Esophagus muscularis mucosa (tissue), 4 donors: ENCODE measurements at regions not wholly inside any gene's neighbourhood (a gene's known extent, or its start where the extent isn't known, plus 50 kb on each side); places are given as distances from the start of the nearest gene placed in this dataset.
"Not testable (repeated sequence)": the region's sequence is repeated elsewhere in the genome, so short reads cannot be mapped to it uniquely, and the experiment has no call there.

ENCODE experiments used
- DNase-seq: peaks from one replicate; pipeline ENCODE4 v3.0.0-alpha.2; 2017; ENCODE audit errors: extremely low spot score
- H3K27ac ChIP-seq, 4 donors: fragments of 200-600 bp; sonication (generic); replicated peaks in 1 of 4; 1 replicate in 3 of 4; 2 replicates in 1 of 4; pipeline ENCODE4 v1.5.1; 2016 to 2019; ENCODE audit warnings: mild to moderate bottlenecking in 1 of 4
- H3K27me3 ChIP-seq, 4 donors: fragments of 200-600 bp; sonication (generic); one replicate each; pipeline versions ENCODE4 v1.5.1 to v1.6.0; 2016 to 2019
- H3K36me3 ChIP-seq, 4 donors: fragments of 200-600 bp; sonication (generic); one replicate each; pipeline ENCODE4 v1.5.1; 2016 to 2019
- H3K4me1 ChIP-seq, 4 donors: fragments of 200-600 bp; sonication (generic); one replicate each; pipeline ENCODE4 v1.5.1; 2016 to 2019
- H3K4me3 ChIP-seq, 4 donors: fragments of 200-600 bp; sonication (generic); 1 replicate in 2 of 4; 2 replicates in 2 of 4; pipeline ENCODE4 v1.5.1; 2016 to 2019; ENCODE audit warnings: mild to moderate bottlenecking in 4 of 4, moderate library complexity in 1 of 4
- H3K9me3 ChIP-seq, 4 donors: fragments of 200-600 bp; sonication (generic); 1 replicate in 3 of 4; 2 replicates in 1 of 4; pipeline ENCODE4 v1.5.1; 2016 to 2019
- EP300 ChIP-seq: sonication (generic); formaldehyde crosslinking; IDR thresholded peaks from one replicate; pipeline ENCODE4 v1.6.1; 2017; ENCODE audit warnings: antibody characterized with exemption
- POLR2A ChIP-seq: fragments of 450-650 bp; IDR thresholded peaks from one replicate; pipeline ENCODE4 v1.6.1; 2017; ENCODE audit warnings: antibody characterized with exemption, moderate library complexity, mild to moderate bottlenecking, low read depth
- POLR2AphosphoS5 ChIP-seq, 2 donors: sonication (generic); formaldehyde crosslinking; IDR thresholded peaks; one replicate each; pipeline ENCODE4 v1.6.1; 2017; ENCODE audit warnings: antibody characterized with exemption in 2 of 2
- WGBS: methylation state at CpG from one replicate; pipeline ENCODE4 v1.1.5; 2018; 5-methylcytosine and 5-hydroxymethylcytosine counted together
- intact Hi-C: fragments of 100-400 bp; cut with DNase I; formaldehyde crosslinking; loops from one replicate; pipeline ENCODE4 v1.15.1; 2023
- TF ChIP-seq, protein P1 (sequence below), 3 experiments: fragments of 200-600 bp in 2 of 3; fragments of 450-650 bp in 1 of 3; sonication (generic) in 2 of 3; IDR thresholded peaks; one replicate each; pipeline ENCODE4 v1.5.1; 2017 to 2019; ENCODE audit warnings: antibody characterized with exemption in 3 of 3, mild to moderate bottlenecking in 2 of 3, moderate library complexity in 1 of 3

DNA sequence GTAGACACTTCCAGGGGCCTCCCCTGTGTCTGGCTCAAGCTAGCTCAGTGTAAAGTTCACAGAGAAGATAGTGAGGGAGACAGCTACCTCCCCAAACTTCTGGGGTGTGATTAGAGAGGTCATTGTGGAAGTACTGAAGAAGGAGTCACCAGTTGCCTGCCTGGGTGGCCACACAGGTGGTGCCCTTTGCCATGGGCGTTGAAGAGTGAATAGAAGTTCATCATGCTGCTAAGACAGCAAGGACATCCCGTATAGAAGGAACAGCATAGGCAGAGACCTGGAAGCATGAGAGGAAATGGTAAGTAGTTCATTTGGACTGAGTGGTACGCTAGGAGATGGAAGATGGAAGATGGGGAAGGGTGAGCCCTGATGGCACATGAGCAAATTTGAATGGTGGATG is 110.1 kb downstream of the PJA1 start:
- no peak for DNase-seq

DNA sequence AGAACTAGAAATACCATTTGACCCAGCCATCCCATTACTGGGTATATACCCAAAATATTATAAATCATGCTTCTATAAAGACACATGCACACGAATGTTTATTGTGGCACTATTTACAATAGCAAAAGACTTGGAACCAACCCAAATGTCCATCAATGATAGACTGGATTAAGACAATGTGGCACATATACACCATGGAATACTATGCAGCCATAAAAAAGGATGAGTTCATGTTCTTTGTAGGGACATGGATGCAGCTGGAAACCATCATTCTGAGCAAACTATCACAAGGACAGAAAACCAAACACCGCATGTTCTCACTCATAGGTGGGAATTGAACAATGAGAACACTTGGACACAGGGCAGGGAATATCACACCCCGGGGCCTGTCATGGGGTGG is 110.8 kb downstream of the PJA1 start:
- DNase-seq, H3K4me1 ChIP-seq: not testable (repeated sequence)
- WGBS = 81% methylated on average over 3 of the region's 3 CpGs

More for the DNA sequence above, 110.1 kb downstream of the PJA1 start:
- intact Hi-C loops = no loop called here
- H3K27me3 ChIP-seq = no peaks in the 10 kb centered on the region
- H3K4me3 ChIP-seq = no peak overlapping the region
- 78% methylated on average over 3 of the region's 3 CpGs for WGBS
- TF ChIP-seq, protein P1, sequence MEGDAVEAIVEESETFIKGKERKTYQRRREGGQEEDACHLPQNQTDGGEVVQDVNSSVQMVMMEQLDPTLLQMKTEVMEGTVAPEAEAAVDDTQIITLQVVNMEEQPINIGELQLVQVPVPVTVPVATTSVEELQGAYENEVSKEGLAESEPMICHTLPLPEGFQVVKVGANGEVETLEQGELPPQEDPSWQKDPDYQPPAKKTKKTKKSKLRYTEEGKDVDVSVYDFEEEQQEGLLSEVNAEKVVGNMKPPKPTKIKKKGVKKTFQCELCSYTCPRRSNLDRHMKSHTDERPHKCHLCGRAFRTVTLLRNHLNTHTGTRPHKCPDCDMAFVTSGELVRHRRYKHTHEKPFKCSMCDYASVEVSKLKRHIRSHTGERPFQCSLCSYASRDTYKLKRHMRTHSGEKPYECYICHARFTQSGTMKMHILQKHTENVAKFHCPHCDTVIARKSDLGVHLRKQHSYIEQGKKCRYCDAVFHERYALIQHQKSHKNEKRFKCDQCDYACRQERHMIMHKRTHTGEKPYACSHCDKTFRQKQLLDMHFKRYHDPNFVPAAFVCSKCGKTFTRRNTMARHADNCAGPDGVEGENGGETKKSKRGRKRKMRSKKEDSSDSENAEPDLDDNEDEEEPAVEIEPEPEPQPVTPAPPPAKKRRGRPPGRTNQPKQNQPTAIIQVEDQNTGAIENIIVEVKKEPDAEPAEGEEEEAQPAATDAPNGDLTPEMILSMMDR (IDR thresholded peaks at IDR 0.05) = no peak
- TF ChIP-seq EP300 (no peak), POLR2AphosphoS5 (IDR thresholded peaks at IDR 0.05) (no peak), POLR2A (no peak)
- H3K9me3 ChIP-seq = no peaks in the 10 kb centered on the region
- peaks cover 0 to under 1% (median 0%) of the 10 kb centered on the region in 4 donors for H3K4me1 ChIP-seq
- H3K27ac ChIP-seq = no peak overlapping the region
- H3K36me3 ChIP-seq = no peaks in the 10 kb centered on the region

DNA sequence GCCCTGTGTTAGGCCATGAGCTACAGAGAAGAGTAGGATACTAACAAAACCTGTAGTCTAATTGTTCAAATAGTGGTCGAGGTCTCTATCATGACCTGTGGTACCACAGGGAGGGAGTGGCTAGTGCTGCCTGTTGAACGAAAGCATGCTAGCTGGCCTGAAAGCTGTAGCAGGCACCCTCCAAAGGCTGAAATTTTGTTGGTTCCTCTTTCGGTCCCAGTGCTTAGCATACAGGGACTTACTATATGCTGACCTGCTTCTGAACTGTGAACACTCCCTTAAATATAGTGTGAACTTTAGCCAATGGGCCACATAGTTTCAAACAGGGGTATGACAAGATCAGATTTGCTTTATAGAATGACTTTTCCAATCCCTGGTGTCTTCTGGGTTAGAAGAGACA is 113.4 kb downstream of the PJA1 start:
- no peak for DNase-seq
- Histone ChIP-seq H3K36me3 (no peaks in the 10 kb centered on the region), H3K27me3 (no peaks in the 10 kb centered on the region), H3K27ac (no peak overlapping the region), H3K4me1 (no peaks in the 10 kb centered on the region), H3K9me3 (no peaks in the 10 kb centered on the region), H3K4me3 (no peak overlapping the region)
- TF ChIP-seq POLR2AphosphoS5 (IDR thresholded peaks at IDR 0.05) = no peak
- TF ChIP-seq, protein P1 (IDR thresholded peaks at IDR 0.05) = no peak
- no peak for TF ChIP-seq POLR2A
- TF ChIP-seq EP300 = no peak
- WGBS = 82% methylated on average over 3 of the region's 3 CpGs
- intact Hi-C loops = no loop called here

More for the DNA sequence above, 110.8 kb downstream of the PJA1 start:
- intact Hi-C loops, H3K4me3 ChIP-seq, H3K9me3 ChIP-seq, H3K27ac ChIP-seq, H3K27me3 ChIP-seq, H3K36me3 ChIP-seq: not testable (repeated sequence)

DNA sequence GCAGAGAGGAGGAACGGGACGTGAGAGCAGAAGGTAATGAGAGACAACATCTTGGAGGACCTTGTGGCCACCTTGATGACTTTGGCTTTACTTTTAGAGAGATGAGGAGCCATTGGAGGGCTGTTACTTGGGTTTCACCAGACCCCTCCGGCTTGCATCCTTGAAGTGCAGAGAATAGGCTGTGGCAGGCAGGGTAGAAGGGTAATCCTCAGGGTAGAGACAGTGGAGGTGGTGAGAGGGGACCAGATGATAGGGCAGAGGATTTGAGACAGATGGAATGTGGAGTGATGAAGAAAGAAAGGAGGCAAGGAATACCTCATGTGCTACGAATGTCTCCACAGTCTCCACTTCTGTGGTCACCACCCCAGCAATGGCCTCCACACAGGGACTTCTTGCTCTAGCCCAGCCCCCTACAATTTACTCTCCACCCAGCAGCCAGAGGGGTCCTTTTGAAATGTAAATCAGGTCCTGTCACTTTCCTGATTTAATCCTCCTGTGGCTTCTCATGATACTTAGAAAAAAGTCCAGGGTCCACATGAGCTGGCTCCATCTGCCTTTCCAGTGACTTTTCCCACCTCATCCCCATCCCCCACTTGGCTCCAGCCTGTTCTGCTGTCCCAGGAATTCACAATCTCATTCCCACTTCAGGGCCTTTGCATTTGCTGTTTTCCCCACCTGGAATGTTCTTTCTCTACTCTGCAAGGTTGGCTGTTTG is 115.0 kb downstream of the PJA1 start:
- TF ChIP-seq POLR2A (no peak), POLR2AphosphoS5 (IDR thresholded peaks at IDR 0.05) (no peak), EP300 (no peak)
- TF ChIP-seq, protein P1 (IDR thresholded peaks at IDR 0.05) = no peak
- Histone ChIP-seq H3K36me3 (no peaks in the 10 kb centered on the region), H3K4me1 (no peaks in the 10 kb centered on the region), H3K4me3 (no peak overlapping the region), H3K9me3 (no peaks in the 10 kb centered on the region), H3K27ac (no peak overlapping the region), H3K27me3 (no peaks in the 10 kb centered on the region)
- no peak for DNase-seq
- 77% methylated on average over 4 of the region's 4 CpGs for WGBS
- intact Hi-C loops = no loop called here

DNA sequence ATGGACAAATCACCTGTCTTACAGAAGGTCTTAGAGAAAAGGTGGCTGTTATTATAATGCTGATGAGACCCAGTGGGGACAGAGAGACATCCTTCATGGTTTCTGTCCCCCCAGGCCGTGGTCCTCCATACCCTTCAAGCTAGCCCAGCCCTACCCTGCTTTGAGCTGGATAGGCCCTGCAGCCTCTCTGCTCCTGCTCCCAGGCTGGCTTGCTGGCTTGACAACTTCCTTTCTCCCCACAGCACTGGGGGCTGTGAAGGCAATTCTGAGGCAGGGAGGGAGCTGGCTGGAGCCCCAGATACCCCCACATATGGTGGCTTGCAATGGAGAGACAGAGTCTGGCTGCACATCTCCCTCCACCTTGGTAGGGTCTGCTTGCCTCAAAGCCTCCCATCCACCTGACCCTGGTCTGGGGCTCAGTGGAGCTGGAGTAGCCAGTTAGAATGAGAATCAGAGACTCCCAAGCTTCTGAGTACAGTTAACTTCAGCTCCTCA is 118.2 kb downstream of the PJA1 start:
- DNase-seq = no peak
- WGBS = 86% methylated on average over 1 of the region's 1 CpG
- intact Hi-C loops = no loop called here
- Histone ChIP-seq H3K36me3 (no peaks in the 10 kb centered on the region), H3K27ac (no peak overlapping the region), H3K9me3 (peaks cover 0 to 6% (median 0%) of the 10 kb centered on the region in 4 donors), H3K4me1 (no peaks in the 10 kb centered on the region), H3K4me3 (no peak overlapping the region), H3K27me3 (no peaks in the 10 kb centered on the region)
- TF ChIP-seq, protein P1 (IDR thresholded peaks at IDR 0.05) = no peak
- no peak for TF ChIP-seq POLR2A
- TF ChIP-seq EP300 = no peak
